ENCODE measurements at regions not wholly inside any gene's neighbourhood (a gene's known extent, or its start where the extent isn't known, plus 50 kb on each side); places are given as distances from the start of the nearest gene placed in this dataset.

DNA sequence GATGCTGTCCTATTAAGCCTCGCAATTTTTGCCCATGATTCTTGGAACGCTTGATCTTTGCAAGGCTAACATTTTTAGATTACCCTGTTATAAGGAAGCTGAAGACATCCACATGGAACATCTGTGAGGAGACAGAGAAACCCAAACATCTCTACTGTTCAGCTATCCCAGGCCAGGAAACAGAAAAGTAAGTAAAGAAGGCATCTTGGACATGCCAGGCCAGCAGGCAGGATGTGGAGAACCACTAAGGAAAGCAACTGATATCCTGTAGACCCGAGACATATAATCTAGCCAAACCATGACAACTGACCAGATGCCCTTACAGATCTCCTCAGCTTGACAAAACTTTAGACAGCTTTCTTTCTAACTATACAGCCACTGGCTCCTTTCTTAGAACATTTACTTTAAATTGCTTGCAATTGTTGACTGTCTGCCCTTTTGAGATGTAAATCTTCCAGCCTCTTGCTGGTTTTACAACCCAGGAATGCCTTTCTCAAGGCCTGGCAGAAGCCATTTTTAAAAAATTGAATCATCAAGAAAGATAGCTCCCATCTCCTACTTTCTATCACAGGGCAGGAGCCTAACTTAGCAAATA, 255.8 kb upstream of the DACH1 start:
- Histone ChIP-seq H3K4me3 (no peak overlapping the region), H3K9me3 (no peaks in the 10 kb centered on the region), H3K27ac (no peak overlapping the region), H3K4me1 (no peaks in the 10 kb centered on the region), H3K36me3 (no peaks in the 10 kb centered on the region), H3K27me3 (no peaks in the 10 kb centered on the region)
- ATAC-seq (no peak), DNase-seq (no peak)
- WGBS, 4 donors = 86 to 89% (median 88%) methylated on average over 3 of the region's 3 CpGs
- intact Hi-C loops (cut with DNase I) = no loop called here
- no peak for TF ChIP-seq POLR2A (IDR thresholded peaks at IDR 0.05)
- TF ChIP-seq, protein P1, sequence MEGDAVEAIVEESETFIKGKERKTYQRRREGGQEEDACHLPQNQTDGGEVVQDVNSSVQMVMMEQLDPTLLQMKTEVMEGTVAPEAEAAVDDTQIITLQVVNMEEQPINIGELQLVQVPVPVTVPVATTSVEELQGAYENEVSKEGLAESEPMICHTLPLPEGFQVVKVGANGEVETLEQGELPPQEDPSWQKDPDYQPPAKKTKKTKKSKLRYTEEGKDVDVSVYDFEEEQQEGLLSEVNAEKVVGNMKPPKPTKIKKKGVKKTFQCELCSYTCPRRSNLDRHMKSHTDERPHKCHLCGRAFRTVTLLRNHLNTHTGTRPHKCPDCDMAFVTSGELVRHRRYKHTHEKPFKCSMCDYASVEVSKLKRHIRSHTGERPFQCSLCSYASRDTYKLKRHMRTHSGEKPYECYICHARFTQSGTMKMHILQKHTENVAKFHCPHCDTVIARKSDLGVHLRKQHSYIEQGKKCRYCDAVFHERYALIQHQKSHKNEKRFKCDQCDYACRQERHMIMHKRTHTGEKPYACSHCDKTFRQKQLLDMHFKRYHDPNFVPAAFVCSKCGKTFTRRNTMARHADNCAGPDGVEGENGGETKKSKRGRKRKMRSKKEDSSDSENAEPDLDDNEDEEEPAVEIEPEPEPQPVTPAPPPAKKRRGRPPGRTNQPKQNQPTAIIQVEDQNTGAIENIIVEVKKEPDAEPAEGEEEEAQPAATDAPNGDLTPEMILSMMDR (IDR thresholded peaks at IDR 0.05) = no peak

DNA sequence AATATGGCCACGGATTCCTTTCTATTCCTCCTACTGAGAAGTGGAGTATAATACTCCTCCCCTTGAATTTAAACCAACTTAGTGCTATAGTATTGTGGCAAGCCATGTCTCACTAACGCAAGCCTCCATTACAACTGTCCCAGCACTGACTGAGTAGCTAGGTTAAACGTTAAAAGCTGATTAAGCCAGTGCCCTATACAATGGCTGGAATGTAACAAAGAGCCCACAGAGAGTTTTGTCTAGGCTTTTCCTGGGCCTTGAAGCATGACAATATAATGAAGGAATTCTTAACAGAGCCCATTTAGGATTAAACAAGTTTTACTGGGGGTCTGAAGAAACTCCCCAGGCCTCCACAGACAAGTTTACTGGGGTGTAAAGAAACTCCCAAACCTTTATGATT, 254.5 kb upstream of the DACH1 start:
- Histone ChIP-seq H3K9me3 (no peaks in the 10 kb centered on the region), H3K27me3 (no peaks in the 10 kb centered on the region), H3K27ac (no peak overlapping the region), H3K4me3 (no peak overlapping the region), H3K36me3 (no peaks in the 10 kb centered on the region), H3K4me1 (no peaks in the 10 kb centered on the region)
- WGBS, 4 donors = 86 to 90% (median 88%) methylated on average over 3 of the region's 3 CpGs
- intact Hi-C loops (cut with DNase I) = no loop called here
- TF ChIP-seq, protein P1 (IDR thresholded peaks at IDR 0.05) = no peak
- TF ChIP-seq POLR2A (IDR thresholded peaks at IDR 0.05) = no peak
- ATAC-seq (no peak), DNase-seq (no peak)

DNA sequence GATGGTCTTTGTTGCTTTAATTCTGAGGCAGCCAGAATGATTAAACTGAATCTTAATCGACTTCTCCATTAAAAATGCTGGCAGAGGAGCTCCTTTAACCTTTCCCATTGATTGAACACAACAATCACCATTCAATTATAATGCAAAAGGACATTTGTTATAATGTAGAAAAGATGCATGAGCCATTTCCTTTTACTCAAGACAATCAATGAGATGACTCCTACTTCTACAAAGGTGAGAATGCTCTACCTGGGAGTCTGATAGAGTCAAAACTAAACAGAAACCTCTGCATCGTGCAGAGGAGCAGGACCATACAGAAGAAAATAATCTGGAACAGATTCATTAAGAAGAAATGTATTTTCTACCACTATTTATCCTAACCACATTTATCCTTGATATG, 253.6 kb upstream of the DACH1 start:
- Histone ChIP-seq H3K36me3 (no peaks in the 10 kb centered on the region), H3K27ac (no peak overlapping the region), H3K4me3 (no peak overlapping the region), H3K27me3 (no peaks in the 10 kb centered on the region), H3K9me3 (peaks cover 0 to 2% (median 0%) of the 10 kb centered on the region in 12 donors), H3K4me1 (no peaks in the 10 kb centered on the region)
- intact Hi-C loops (cut with DNase I) = no loop called here
- no peak for DNase-seq
- 58 to 69% (median 64%) methylated on average over 2 of the region's 2 CpGs for WGBS, 4 donors
- no peak for TF ChIP-seq POLR2A (IDR thresholded peaks at IDR 0.05)
- TF ChIP-seq, protein P1 (IDR thresholded peaks at IDR 0.05) = no peak
- ATAC-seq = no peak

- WGBS, 4 donors = 67 to 80% (median 73%) methylated on average over 2 of the region's 2 CpGs
- ATAC-seq (no peak), DNase-seq (no peak)
- intact Hi-C loops (cut with DNase I) = no loop called here
- H3K4me1 ChIP-seq = no peaks in the 10 kb centered on the region
- no peaks in the 10 kb centered on the region for H3K27me3 ChIP-seq
- H3K27ac ChIP-seq = no peak overlapping the region
- H3K36me3 ChIP-seq = no peaks in the 10 kb centered on the region
- H3K9me3 ChIP-seq = peaks cover 0 to 3% (median 0%) of the 10 kb centered on the region in 12 donors
- TF ChIP-seq, protein P1 (IDR thresholded peaks at IDR 0.05) = no peak
- TF ChIP-seq POLR2A (IDR thresholded peaks at IDR 0.05) = no peak
- H3K4me3 ChIP-seq = no peak overlapping the region
Observed at GRCh38 chr13:72113931-72114330, 246.9 kb upstream of the DACH1 start.

Data from heart left ventricle (tissue), 16 donors.